B cell (primary cell): ENCODE measurements at regions not wholly inside any gene's neighbourhood (a gene's known extent, or its start where the extent isn't known, plus 50 kb on each side); places are given as distances from the start of the nearest gene placed in this dataset.

Experiments used
- ATAC-seq: fragments of 200-7000 bp; cut with Tn5 transposase; one replicate; pipeline ENCODE4 v1.10.0; 2021; ENCODE audit warnings: low read depth, mild to moderate bottlenecking, moderate number of reproducible peaks, moderate library complexity
- CTCF ChIA-PET: fragments of 350-600 bp; sonication (Branson Sonifier 250); formaldehyde crosslinking; loops from one replicate; lab custom pipeline; 2021; ENCODE audit warnings: antibody characterized with exemption, inconsistent platforms; lab: Charles Lee
- POLR2A ChIA-PET: fragments of 350-600 bp; sonication (Branson Sonifier 250); formaldehyde crosslinking; loops from one replicate; lab custom pipeline; 2021; ENCODE audit warnings: antibody characterized with exemption; lab: Charles Lee
- DNase-seq: peaks from one replicate; pipeline ENCODE4 v3.0.0; 2013
- H2AFZ ChIP-seq: 2 replicates; pipeline ENCODE4 v1.6.1; 2012; ENCODE audit warnings: mild to moderate bottlenecking, low read depth, low read length; ENCODE audit not compliant: insufficient read depth, poor library complexity, severe bottlenecking
- H3K27ac ChIP-seq, 2 donors: 1 replicate in 1 of 2; 2 replicates in 1 of 2; pipeline ENCODE4 v1.5.1; 2012 to 2013; ENCODE audit warnings: low read length in 2 of 2, mild to moderate bottlenecking in 2 of 2, moderate library complexity in 1 of 2
- H3K27me3 ChIP-seq, 4 experiments: fragments of 200-600 bp in 1 of 4; sonication (generic) in 1 of 4; replicated peaks in 1 of 4; 1 replicate in 2 of 4; 2 replicates in 2 of 4; pipeline versions ENCODE4 v1.6.1 to v1.7.0; 2013 to 2016; ENCODE audit warnings: low read length in 3 of 4, mild to moderate bottlenecking in 2 of 4, mixed read lengths in 1 of 4, moderate library complexity in 1 of 4; ENCODE audit not compliant: insufficient read depth in 4 of 4, control insufficient read depth in 3 of 4; ENCODE audit errors: control extremely low read depth in 1 of 4
- H3K36me3 ChIP-seq, 2 experiments: replicated peaks in 1 of 2; 1 replicate in 1 of 2; 2 replicates in 1 of 2; pipeline versions ENCODE4 v1.6.1 to v1.7.1; 2013; ENCODE audit warnings: low read length in 1 of 2; ENCODE audit not compliant: insufficient read depth in 2 of 2, control insufficient read depth in 1 of 2; ENCODE audit errors: control extremely low read depth in 1 of 2, extremely low read depth in 1 of 2
- H3K4me1 ChIP-seq, 2 donors: fragments of 200-600 bp in 1 of 2; sonication (generic) in 1 of 2; 1 replicate in 1 of 2; 2 replicates in 1 of 2; pipeline versions ENCODE4 v1.5.1 to v1.6.1; 2013 to 2017; ENCODE audit warnings: low read length in 2 of 2; ENCODE audit not compliant: control insufficient read depth in 2 of 2, insufficient read depth in 2 of 2
- H3K4me2 ChIP-seq: replicated peaks from 2 replicates; pipeline ENCODE3; 2012; ENCODE audit warnings: mild to moderate bottlenecking, low read depth, low read length; ENCODE audit not compliant: poor library complexity, severe bottlenecking
- H3K4me3 ChIP-seq, 5 experiments: fragments of 200-600 bp in 1 of 5; sonication (generic) in 1 of 5; 1 replicate in 3 of 5; 2 replicates in 2 of 5; pipeline versions ENCODE4 v1.5.1 to v1.7.0; 2011 to 2016; ENCODE audit warnings: low read length in 4 of 5, mild to moderate bottlenecking in 4 of 5, low read depth in 2 of 5, control low read depth in 1 of 5, moderate library complexity in 1 of 5; ENCODE audit not compliant: insufficient read depth in 1 of 5; ENCODE audit errors: control extremely low read depth in 1 of 5, extremely low read depth in 1 of 5
- H3K79me2 ChIP-seq: fragments of 200-600 bp; sonication (generic); one replicate; pipeline ENCODE4 v1.6.0; 2016; ENCODE audit warnings: low read length; ENCODE audit not compliant: control insufficient read depth, insufficient read depth
- H3K9ac ChIP-seq: fragments of 200-600 bp; sonication (generic); 2 replicates; pipeline ENCODE4 v1.6.1; 2017; ENCODE audit warnings: mild to moderate bottlenecking, low read length, moderate library complexity
- H3K9me3 ChIP-seq, 3 donors: one replicate each; pipeline versions ENCODE4 v1.6.1 to v1.7.1; 2013; ENCODE audit warnings: low read length in 2 of 3; ENCODE audit not compliant: control insufficient read depth in 2 of 3, insufficient read depth in 1 of 3; ENCODE audit errors: control extremely low read depth in 1 of 3
- H4K20me1 ChIP-seq: 2 replicates; pipeline ENCODE4 v1.6.0; 2012; ENCODE audit warnings: mild to moderate bottlenecking, low read length; ENCODE audit not compliant: insufficient read depth, control insufficient read depth, poor library complexity, severe bottlenecking
- H3K27ac Mint-ChIP-seq: one replicate; pipeline ENCODE4 v1.8.0; 2021; ENCODE audit warnings: mixed read lengths
- H3K27me3 Mint-ChIP-seq: one replicate; pipeline ENCODE4 v1.8.0; 2021; ENCODE audit warnings: mixed read lengths
- H3K4me1 Mint-ChIP-seq: one replicate; pipeline ENCODE4 v1.8.0; 2021; ENCODE audit warnings: mixed read lengths
- H3K4me3 Mint-ChIP-seq: one replicate; pipeline ENCODE4 v1.8.0; 2021; ENCODE audit warnings: mixed read lengths
- H3K9me3 Mint-ChIP-seq: one replicate; pipeline ENCODE4 v1.8.0; 2022; ENCODE audit warnings: mixed read lengths; ENCODE audit not compliant: insufficient read depth
- CTCF ChIP-seq: fragments of 200-600 bp; IDR thresholded peaks from one replicate; pipeline ENCODE4 v1.8.0; 2022; ENCODE audit warnings: antibody characterized with exemption, mild to moderate bottlenecking
- EZH2 ChIP-seq: IDR thresholded peaks from 2 replicates; pipeline ENCODE4 v1.6.1; 2012; ENCODE audit warnings: borderline replicate concordance, low read depth, mild to moderate bottlenecking, moderate library complexity, low read length; ENCODE audit not compliant: insufficient read depth, poor library complexity, severe bottlenecking
- WGBS: methylation state at CpG from one replicate; pipeline ENCODE4 v1.1.5; 2013; ENCODE audit warnings: missing lambda C conversion rate; ENCODE audit not compliant: insufficient coverage; 5-methylcytosine and 5-hydroxymethylcytosine counted together
- intact Hi-C: fragments of 100-400 bp; cut with micrococcal nuclease; formaldehyde crosslinking; loops from one replicate; pipeline ENCODE4 v1.10.0; 2022

- H3K9me3 Mint-ChIP-seq: no peaks in the 10 kb centered on the region
- no peak overlapping the region for H3K27ac ChIP-seq
- DNase-seq (no peak), ATAC-seq (no peak)
- WGBS: 80% methylated on average over 4 of the region's 6 CpGs
- no peak overlapping the region for H2AFZ ChIP-seq
- H3K4me2 ChIP-seq: no peak overlapping the region
- H3K27ac Mint-ChIP-seq: no peak overlapping the region
- H3K36me3 ChIP-seq: no peaks in the 10 kb centered on the region
- H3K4me3 ChIP-seq: no peak overlapping the region
- no peaks in the 10 kb centered on the region for H3K79me2 ChIP-seq
- H3K4me3 Mint-ChIP-seq: no peak overlapping the region
- no peak for TF ChIP-seq CTCF
- no peak for TF ChIP-seq EZH2
- POLR2A ChIA-PET: no interaction called here
- H3K27me3 Mint-ChIP-seq: peaks cover 6% of the 10 kb centered on the region
- no peaks in the 10 kb centered on the region for H3K27me3 ChIP-seq
- no peaks in the 10 kb centered on the region for H3K4me1 ChIP-seq
- H4K20me1 ChIP-seq: no peaks in the 10 kb centered on the region
- intact Hi-C loops: no loop called here
- no peak overlapping the region for H3K9ac ChIP-seq
- CTCF ChIA-PET: no interaction called here
- peaks cover 4% of the 10 kb centered on the region for H3K4me1 Mint-ChIP-seq
- H3K9me3 ChIP-seq: no peaks in the 10 kb centered on the region
These were observed 77.0 kb upstream of the STOX2 start for GRCh38 chr4:183828125-183828524.

- no peaks in the 10 kb centered on the region for H3K79me2 ChIP-seq
- whole genome bisulfite sequencing: 100% methylated on average over 2 of the region's 3 CpGs
- ChIA-PET CTCF (no interaction called here), POLR2A (no interaction called here)
- intact Hi-C loops: no loop called here
- no peaks in the 10 kb centered on the region for H4K20me1 ChIP-seq
- Mint-ChIP-seq H3K27ac (no peak overlapping the region), H3K4me3 (no peak overlapping the region), H3K4me1 (peaks cover 4% of the 10 kb centered on the region), H3K27me3 (peaks cover 6% of the 10 kb centered on the region), H3K9me3 (no peaks in the 10 kb centered on the region)
- ATAC-seq: no peak
- H3K36me3 ChIP-seq: no peaks in the 10 kb centered on the region
- H3K4me2 ChIP-seq: no peak overlapping the region
- H3K9ac ChIP-seq: no peak overlapping the region
- H2AFZ ChIP-seq: no peak overlapping the region
- no peak for DNase-seq
- TF ChIP-seq EZH2 (no peak), CTCF (no peak)
- no peak overlapping the region for H3K4me3 ChIP-seq
- H3K4me1 ChIP-seq: no peaks in the 10 kb centered on the region
- no peak overlapping the region for H3K27ac ChIP-seq
- no peaks in the 10 kb centered on the region for H3K9me3 ChIP-seq
- no peaks in the 10 kb centered on the region for H3K27me3 ChIP-seq
These were observed 76.3 kb upstream of the STOX2 start for GRCh38 chr4:183828839-183829238.
